GM12878 (cell line): ENCODE measurements at regions not wholly inside any gene's neighbourhood (a gene's known extent, or its start where the extent isn't known, plus 50 kb on each side); places are given as distances from the start of the nearest gene placed in this dataset.
A peak's percentile ranks its signal among the peaks of the same experiment; 100 is the strongest.

Source experiments
- CTCF ChIP-seq, 3 experiments: IDR thresholded peaks in 2 of 3; conservative IDR thresholded peaks in 1 of 3; 2 replicates each; pipeline ENCODE4 v1.5.1; 2011; ENCODE audit warnings: low read depth in 3 of 3, low read length in 3 of 3, mild to moderate bottlenecking in 3 of 3, control low read depth in 2 of 3, moderate library complexity in 2 of 3, inconsistent platforms in 1 of 3, mixed read lengths in 1 of 3; ENCODE audit not compliant: control insufficient read depth in 2 of 3, insufficient read depth in 1 of 3; ENCODE audit errors: extremely low read depth in 1 of 3
- FOS ChIP-seq: IDR thresholded peaks from 3 replicates; pipeline ENCODE4 v1.6.1; 2011; ENCODE audit warnings: borderline replicate concordance; ENCODE audit not compliant: insufficient read length; ENCODE audit errors: extremely low read depth
- HCFC1 ChIP-seq: fragments of 150-350 bp; IDR thresholded peaks from 2 replicates; pipeline ENCODE4 v1.6.1; 2014; ENCODE audit warnings: low read length
- POLR2A ChIP-seq: IDR thresholded peaks from 2 replicates; pipeline ENCODE4 v1.6.1; 2011; ENCODE audit warnings: low read depth, mild to moderate bottlenecking, low read length
- POLR2AphosphoS2 ChIP-seq: IDR thresholded peaks from 2 replicates; pipeline ENCODE4 v1.6.1; 2011; ENCODE audit warnings: low read depth, mild to moderate bottlenecking, low read length, improper control_type of control experiment, moderate library complexity
- POLR2AphosphoS5 ChIP-seq: IDR thresholded peaks from 2 replicates; pipeline ENCODE4 v1.6.1; 2011; ENCODE audit warnings: mild to moderate bottlenecking, low read length, inconsistent platforms
- RAD21 ChIP-seq: IDR thresholded peaks from 2 replicates; pipeline ENCODE4 v1.6.1; 2011; ENCODE audit warnings: mild to moderate bottlenecking, low read depth, low read length, moderate library complexity; ENCODE audit not compliant: insufficient read depth
- RAD51 ChIP-seq: fragments of 450-650 bp; IDR thresholded peaks from 2 replicates; pipeline ENCODE4 v1.6.1; 2016; ENCODE audit warnings: moderate library complexity, mild to moderate bottlenecking, inconsistent platforms
- RELA ChIP-seq: fragments of 450-650 bp; IDR thresholded peaks from 2 replicates; pipeline ENCODE4 v1.8.0; 2014; ENCODE audit warnings: borderline replicate concordance; ENCODE audit not compliant: partially characterized antibody
- SIX5 ChIP-seq: IDR thresholded peaks from 2 replicates; pipeline ENCODE4 v1.6.1; 2011; ENCODE audit warnings: mild to moderate bottlenecking, low read depth, low read length, moderate library complexity; ENCODE audit not compliant: severe bottlenecking
- SMAD1 ChIP-seq: fragments of 450-650 bp; IDR thresholded peaks from 2 replicates; pipeline ENCODE4 v1.6.1; 2018; ENCODE audit warnings: mild to moderate bottlenecking, low read depth; ENCODE audit not compliant: partially characterized antibody
- SPI1 ChIP-seq: IDR thresholded peaks from 2 replicates; pipeline ENCODE4 v1.6.1; 2011; ENCODE audit warnings: low read depth, mild to moderate bottlenecking, low read length, moderate library complexity, borderline replicate concordance; ENCODE audit not compliant: insufficient read depth

- TF ChIP-seq POLR2A = no peak
- no peak for TF ChIP-seq RAD51
- no peak for TF ChIP-seq POLR2AphosphoS5
- peak in 1 of 3 experiments; percentile 6; a peak in 1 of 6 replicates for TF ChIP-seq CTCF (IDR thresholded peaks at IDR 0.05 in 2 of 3, conservative IDR thresholded peaks at IDR 0.05 in 1 of 3; ENCODE audit: control insufficient read depth in 2 of 3, extremely low read depth in 1 of 3, insufficient read depth in 1 of 3, low read depth in 3 of 3, low read length in 3 of 3)
- TF ChIP-seq FOS = no peak
- TF ChIP-seq SMAD1 = no peak
- TF ChIP-seq POLR2AphosphoS2 = no peak
- TF ChIP-seq SPI1 = no peak
- no peak for TF ChIP-seq RELA
- no peak for TF ChIP-seq SIX5
- no peak for TF ChIP-seq HCFC1
- peak; percentile 15; the same call in 1 of the 2 replicates for TF ChIP-seq RAD21
These were observed 563.9 kb downstream of the DACH1 start for GRCh38 chr13:71303144-71303543.
